GM12872 (cell line): ENCODE measurements at regions not wholly inside any gene's neighbourhood (a gene's known extent, or its start where the extent isn't known, plus 50 kb on each side); places are given as distances from the start of the nearest gene placed in this dataset.

Experiments used
- CTCF ChIP-seq: IDR thresholded peaks from 3 replicates; pipeline ENCODE4 v1.5.1; 2011; ENCODE audit warnings: low read depth, mild to moderate bottlenecking, low read length, moderate library complexity; ENCODE audit not compliant: insufficient read depth

DNA sequence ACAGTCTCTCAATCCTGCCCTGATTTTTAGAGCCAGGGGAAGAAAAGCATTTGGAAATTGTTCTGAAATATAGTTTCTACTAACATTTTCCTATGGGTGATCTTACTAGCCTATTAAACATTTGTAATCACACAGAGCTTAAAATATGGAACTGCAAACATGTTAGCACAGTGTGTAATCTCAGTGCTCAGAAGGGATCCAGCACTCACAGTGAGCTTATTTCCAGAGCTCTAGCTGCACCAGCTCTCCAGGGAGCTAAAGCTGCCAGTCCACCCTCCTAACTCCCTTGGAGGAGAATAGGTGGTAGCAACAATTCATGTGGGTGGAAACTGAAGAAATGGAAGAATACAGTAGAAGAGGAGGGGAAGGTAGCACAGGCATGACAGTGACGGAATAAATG is 64.9 kb upstream of the SYT1 start:
- no peak for TF ChIP-seq CTCF

DNA sequence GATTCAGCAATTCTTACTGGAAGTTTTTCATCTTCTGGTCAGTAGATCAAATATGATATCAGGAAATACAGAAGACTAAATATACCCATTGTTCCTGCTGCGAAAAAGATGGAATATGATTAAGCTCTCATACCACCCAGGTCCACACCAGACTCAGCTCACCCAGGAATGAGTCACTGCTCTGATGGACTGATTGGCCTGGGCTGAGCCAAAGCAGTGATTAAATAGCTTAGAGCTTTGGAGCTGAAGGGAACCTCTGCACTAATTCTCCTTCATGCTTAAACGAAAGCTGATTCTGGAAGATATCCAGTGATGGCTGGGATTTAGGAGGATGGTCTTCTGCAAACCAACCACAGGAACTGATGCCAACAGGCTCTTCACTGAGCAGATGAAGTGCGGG is 62.0 kb upstream of the SYT1 start:
- no peak for TF ChIP-seq CTCF

DNA sequence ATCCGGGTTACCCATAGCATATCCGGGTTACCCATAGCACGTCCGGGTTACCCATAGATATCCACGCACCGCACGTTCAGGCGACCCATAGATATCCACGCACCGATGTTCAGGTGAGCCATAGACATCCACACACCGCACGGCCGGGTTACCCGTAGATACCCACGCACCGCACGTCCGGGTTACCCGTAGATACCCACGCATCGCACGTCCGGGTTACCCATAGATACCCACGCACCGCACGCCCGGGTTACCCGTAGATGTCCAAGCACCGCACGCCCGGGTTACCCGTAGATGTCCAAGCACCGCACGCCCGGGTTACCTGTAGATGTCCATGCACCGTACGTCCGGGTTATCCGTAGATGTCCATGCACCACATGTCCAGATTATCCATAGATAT is 60.3 kb upstream of the SYT1 start:
- no peak for TF ChIP-seq CTCF
